HG03103 (cell line): ENCODE measurements at regions not wholly inside any gene's neighbourhood (a gene's known extent, or its start where the extent isn't known, plus 50 kb on each side); places are given as distances from the start of the nearest gene placed in this dataset.
"Not testable (repeated sequence)": the region's sequence is repeated elsewhere in the genome, so short reads cannot be mapped to it uniquely, and the experiment has no call there.

Experiments used
- ATAC-seq: cut with Tn5 transposase; IDR thresholded peaks from one replicate; pipeline ENCODE4 v1.9.1; 2021; ENCODE audit warnings: low read depth; ENCODE audit not compliant: unreplicated experiment

GRCh38 chr6:115873901-115874300, 186.8 kb downstream of the FRK start:
- no peak for ATAC-seq

GRCh38 chr6:115870464-115870863, 190.2 kb downstream of the FRK start:
- no peak for ATAC-seq

GRCh38 chr6:115865914-115866313, 194.8 kb downstream of the FRK start:
- ATAC-seq, result no peak

GRCh38 chr6:115863211-115863610, 197.5 kb downstream of the FRK start:
- no peak for ATAC-seq

GRCh38 chr6:115861658-115862057, 199.0 kb downstream of the FRK start:
- ATAC-seq, result not testable (repeated sequence)

- ATAC-seq, result not testable (repeated sequence)
These were observed 201.1 kb downstream of the FRK start for GRCh38 chr6:115859577-115859976.

GRCh38 chr6:115854866-115855665, 205.6 kb downstream of the FRK start:
- no peak for ATAC-seq

- ATAC-seq, result no peak
These were observed 213.0 kb downstream of the FRK start for GRCh38 chr6:115847671-115848070.

- ATAC-seq, result no peak
These were observed 216.7 kb downstream of the FRK start for GRCh38 chr6:115843945-115844344.

- no peak for ATAC-seq
These were observed 218.4 kb downstream of the FRK start for GRCh38 chr6:115842338-115842737.

- ATAC-seq, result no peak
These were observed 221.0 kb downstream of the FRK start for GRCh38 chr6:115839583-115840181.

- peak; percentile 94 for ATAC-seq
These were observed 221.8 kb downstream of the FRK start for GRCh38 chr6:115838763-115839401.

- no peak for ATAC-seq
These were observed 222.5 kb downstream of the FRK start for GRCh38 chr6:115838216-115838615.

- ATAC-seq, result not testable (repeated sequence)
These were observed 224.3 kb downstream of the FRK start for GRCh38 chr6:115836374-115836773.

- no peak for ATAC-seq
These were observed 225.4 kb downstream of the FRK start for GRCh38 chr6:115835314-115835713.

- ATAC-seq, result not testable (repeated sequence)
These were observed 226.1 kb downstream of the FRK start for GRCh38 chr6:115834542-115834941.

- no peak for ATAC-seq
These were observed 227.9 kb downstream of the FRK start for GRCh38 chr6:115832786-115833185.

GRCh38 chr6:115832186-115832585, 228.5 kb downstream of the FRK start:
- no peak for ATAC-seq

GRCh38 chr6:115830895-115831294, 229.8 kb downstream of the FRK start:
- no peak for ATAC-seq

GRCh38 chr6:115821798-115822197, 238.9 kb downstream of the FRK start:
- ATAC-seq, result no peak

GRCh38 chr6:115819506-115819905, 241.2 kb downstream of the FRK start:
- ATAC-seq, result no peak

GRCh38 chr6:115817161-115817560, 243.5 kb downstream of the FRK start:
- ATAC-seq, result no peak
